Smooth muscle cell (in vitro differentiated cells): ENCODE measurements at regions not wholly inside any gene's neighbourhood (a gene's known extent, or its start where the extent isn't known, plus 50 kb on each side); places are given as distances from the start of the nearest gene placed in this dataset.

ENCODE experiments used
- DNase-seq: peaks from one replicate; lab custom pipeline; 2025; ENCODE audit not compliant: unreplicated experiment; lab: John Stamatoyannopoulos, UW
- H2AFZ ChIP-seq: fragments of 200-600 bp; sonication (generic); 2 replicates; pipeline ENCODE4 v1.6.0; 2016; ENCODE audit warnings: antibody characterized with exemption, low read depth, mild to moderate bottlenecking
- H3F3A ChIP-seq: fragments of 200-600 bp; sonication (generic); 2 replicates; pipeline ENCODE4 v1.6.0; 2017; ENCODE audit warnings: antibody characterized with exemption, low read depth
- H3K27ac ChIP-seq: fragments of 200-600 bp; sonication (generic); 2 replicates; pipeline ENCODE4 v1.5.1; 2016; ENCODE audit warnings: low read depth, mild to moderate bottlenecking
- H3K27me3 ChIP-seq: fragments of 200-600 bp; sonication (generic); 2 replicates; pipeline ENCODE4 v1.6.1; 2016; ENCODE audit warnings: low read depth, mild to moderate bottlenecking
- H3K36me3 ChIP-seq: fragments of 200-600 bp; sonication (generic); 2 replicates; pipeline ENCODE4 v1.5.1; 2016; ENCODE audit warnings: low read depth
- H3K4me1 ChIP-seq: fragments of 200-600 bp; sonication (generic); 2 replicates; pipeline ENCODE4 v1.5.1; 2016; ENCODE audit warnings: low read depth
- H3K4me2 ChIP-seq: fragments of 200-600 bp; sonication (generic); 2 replicates; pipeline ENCODE4 v1.6.0; 2016; ENCODE audit warnings: mild to moderate bottlenecking
- H3K4me3 ChIP-seq: fragments of 200-600 bp; sonication (generic); 2 replicates; pipeline ENCODE4 v1.5.1; 2016; ENCODE audit warnings: mild to moderate bottlenecking
- H3K79me2 ChIP-seq: fragments of 200-600 bp; sonication (generic); 2 replicates; pipeline ENCODE4 v1.6.0; 2016; ENCODE audit warnings: low read depth, mild to moderate bottlenecking
- H3K9ac ChIP-seq: fragments of 200-600 bp; sonication (generic); 2 replicates; pipeline ENCODE4 v1.6.0; 2016; ENCODE audit warnings: low read depth
- H3K9me3 ChIP-seq: fragments of 200-600 bp; sonication (generic); replicated peaks from 2 replicates; pipeline ENCODE4 v1.5.1; 2016; ENCODE audit warnings: low read depth
- H4K20me1 ChIP-seq: fragments of 200-600 bp; sonication (generic); 2 replicates; pipeline ENCODE4 v1.6.0; 2016; ENCODE audit warnings: low read depth
- CTCF ChIP-seq: fragments of 200-600 bp; sonication (generic); IDR thresholded peaks from 2 replicates; pipeline ENCODE4 v1.5.1; 2017; ENCODE audit warnings: borderline replicate concordance, mild to moderate bottlenecking, antibody characterized with exemption; ENCODE audit not compliant: insufficient read depth, poor library complexity, severe bottlenecking
- WGBS: methylation state at CpG from one replicate; pipeline ENCODE4 v1.1.7; 2016; ENCODE audit warnings: low lambda C conversion rate; 5-methylcytosine and 5-hydroxymethylcytosine counted together

GRCh38 chr11:33946930-33947329 lies 55.1 kb upstream of the LMO2 start:
- Histone ChIP-seq H3K9ac (no peak overlapping the region), H4K20me1 (no peaks in the 10 kb centered on the region), H3K27me3 (no peaks in the 10 kb centered on the region), H3K4me2 (no peak overlapping the region), H3K27ac (no peak overlapping the region), H3K79me2 (no peaks in the 10 kb centered on the region), H3K36me3 (no peaks in the 10 kb centered on the region), H3K4me3 (no peak overlapping the region), H3K9me3 (no peaks in the 10 kb centered on the region), H3F3A (no peaks in the 10 kb centered on the region), H3K4me1 (no peaks in the 10 kb centered on the region), H2AFZ (no peak overlapping the region)
- WGBS = 99% methylated on average over 4 of the region's 4 CpGs
- TF ChIP-seq CTCF = no peak
- DNase-seq = no peak

- WGBS = 67% methylated on average over 4 of the region's 4 CpGs
- Histone ChIP-seq H3F3A (peaks cover 8% of the 10 kb centered on the region), H3K27me3 (no peaks in the 10 kb centered on the region), H2AFZ (no peak overlapping the region), H3K4me1 (no peaks in the 10 kb centered on the region), H3K9ac (no peak overlapping the region), H3K4me3 (no peak overlapping the region), H3K36me3 (no peaks in the 10 kb centered on the region), H3K4me2 (no peak overlapping the region), H3K27ac (no peak overlapping the region), H3K9me3 (no peaks in the 10 kb centered on the region), H3K79me2 (no peaks in the 10 kb centered on the region), H4K20me1 (no peaks in the 10 kb centered on the region)
- no peak for DNase-seq
- no peak for TF ChIP-seq CTCF
Measured at GRCh38 chr11:33945481-33946268, 53.8 kb upstream of the LMO2 start.

- Histone ChIP-seq H3K36me3 (no peaks in the 10 kb centered on the region), H3K27me3 (no peaks in the 10 kb centered on the region)
Measured at GRCh38 chr11:33944693-33945424, 53.0 kb upstream of the LMO2 start.

More at GRCh38 chr11:33944693-33945424, 53.0 kb upstream of the LMO2 start:
- no peak overlapping the region for H3K9ac ChIP-seq
- no peak overlapping the region for H3K4me3 ChIP-seq
- H4K20me1 ChIP-seq = no peaks in the 10 kb centered on the region
- no peak overlapping the region for H3K27ac ChIP-seq
- no peak for DNase-seq
- H2AFZ ChIP-seq = no peak overlapping the region
- H3K9me3 ChIP-seq = no peaks in the 10 kb centered on the region
- H3K4me2 ChIP-seq = no peak overlapping the region
- TF ChIP-seq CTCF = no peak
- peaks cover 8% of the 10 kb centered on the region for H3F3A ChIP-seq
- WGBS = 93% methylated on average over 6 of the region's 6 CpGs
- no peaks in the 10 kb centered on the region for H3K79me2 ChIP-seq
- H3K4me1 ChIP-seq = no peaks in the 10 kb centered on the region
